HG03196 (cell line): ENCODE measurements at regions not wholly inside any gene's neighbourhood (a gene's known extent, or its start where the extent isn't known, plus 50 kb on each side); places are given as distances from the start of the nearest gene placed in this dataset.
"Not testable (repeated sequence)": the region's sequence is repeated elsewhere in the genome, so short reads cannot be mapped to it uniquely, and the experiment has no call there.

Experiments
- ATAC-seq: cut with Tn5 transposase; IDR thresholded peaks from one replicate; pipeline ENCODE4 v1.9.1; 2021; ENCODE audit not compliant: unreplicated experiment

DNA sequence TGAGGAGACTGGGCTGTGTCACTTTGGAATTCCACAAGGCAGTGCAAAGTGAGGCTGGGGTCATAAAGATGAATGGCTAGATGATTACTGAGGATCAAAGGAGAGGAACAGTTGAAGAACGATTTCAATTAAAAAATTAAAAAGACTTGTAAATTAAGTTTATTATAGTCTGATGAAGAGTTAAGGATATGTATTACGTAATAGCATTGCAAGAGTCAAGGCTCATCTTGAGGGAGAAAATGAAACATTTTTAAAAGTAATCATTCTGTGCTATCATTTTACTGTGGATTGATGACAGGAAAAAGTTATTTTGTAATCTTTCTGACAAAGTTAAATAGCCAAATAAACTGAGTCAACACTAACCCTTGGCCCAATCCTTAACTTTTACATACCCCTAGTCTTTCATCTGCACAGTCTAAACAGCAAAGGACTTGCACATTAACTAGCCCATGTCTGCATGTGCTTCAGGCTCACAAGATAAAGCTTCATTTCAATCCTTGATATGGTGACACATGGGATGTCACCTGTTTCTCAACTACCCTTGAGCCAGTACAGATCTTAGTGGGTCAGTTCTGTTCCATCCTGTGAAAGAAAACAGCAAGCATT lies 465.5 kb upstream of the CTSO start:
- no peak for ATAC-seq

DNA sequence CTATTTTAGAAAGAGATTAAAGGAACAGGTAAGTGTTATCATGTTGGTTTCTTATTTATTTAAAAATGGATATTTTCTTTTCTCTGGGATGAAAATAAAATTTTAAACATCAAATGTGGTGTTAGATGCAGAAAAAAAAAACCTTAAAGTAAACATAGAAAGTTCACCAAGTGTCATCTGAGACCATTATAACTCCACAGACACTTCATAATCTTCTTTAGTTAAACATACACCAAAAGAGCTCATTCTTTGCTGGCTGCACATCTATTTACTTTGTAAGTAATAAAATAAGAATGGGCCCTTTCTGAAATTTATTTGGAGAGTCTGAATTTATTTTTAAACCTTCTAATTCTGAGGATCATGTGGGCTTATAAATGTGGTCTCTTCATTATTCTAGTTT lies 460.7 kb upstream of the CTSO start:
- no peak for ATAC-seq

DNA sequence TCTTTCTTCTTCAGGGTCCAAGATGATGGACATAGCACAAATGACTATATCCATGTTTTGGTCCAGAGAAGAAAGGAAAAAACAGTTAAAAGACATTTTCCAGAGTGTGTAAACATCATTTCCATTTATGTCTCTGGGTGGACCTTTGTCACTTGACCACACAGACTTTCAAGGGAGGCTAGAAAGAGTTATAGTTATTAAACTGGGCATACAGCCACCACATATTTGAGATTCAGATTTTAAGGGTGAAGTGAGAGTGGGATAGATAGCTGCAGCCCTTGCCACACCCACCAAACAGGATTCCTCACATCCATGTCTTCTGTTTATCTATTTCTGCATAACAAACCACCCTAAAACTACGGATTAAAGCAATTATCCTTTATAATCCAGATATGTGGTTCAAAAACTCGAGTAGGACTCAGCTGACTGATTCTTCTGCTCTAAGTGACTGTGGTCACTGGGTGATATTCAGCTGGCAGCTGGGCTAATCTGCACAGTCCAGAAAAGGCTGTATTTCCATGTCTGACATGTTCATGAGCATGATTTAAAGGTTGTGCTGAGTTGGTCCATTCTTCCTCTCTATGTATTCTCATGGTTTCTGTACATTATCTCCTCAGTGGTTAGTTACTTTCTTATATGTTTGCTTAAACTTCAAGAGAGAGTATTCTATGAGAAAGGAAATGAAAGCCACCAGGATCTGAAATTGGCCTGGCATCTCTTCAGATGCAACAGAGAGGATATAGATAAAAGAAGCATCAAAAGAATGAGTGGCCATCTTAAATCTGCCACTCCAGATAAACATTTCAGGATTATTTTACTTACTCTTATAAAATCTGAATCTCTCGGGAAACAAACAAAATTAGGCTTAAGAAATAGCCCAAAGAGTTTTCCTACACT lies 459.8 kb upstream of the CTSO start:
- ATAC-seq = no peak

- no peak for ATAC-seq
Observed at GRCh38 chr4:156411531-156411930, 457.9 kb upstream of the CTSO start.

- ATAC-seq = no peak
Observed at GRCh38 chr4:156408749-156409148, 455.1 kb upstream of the CTSO start.

DNA sequence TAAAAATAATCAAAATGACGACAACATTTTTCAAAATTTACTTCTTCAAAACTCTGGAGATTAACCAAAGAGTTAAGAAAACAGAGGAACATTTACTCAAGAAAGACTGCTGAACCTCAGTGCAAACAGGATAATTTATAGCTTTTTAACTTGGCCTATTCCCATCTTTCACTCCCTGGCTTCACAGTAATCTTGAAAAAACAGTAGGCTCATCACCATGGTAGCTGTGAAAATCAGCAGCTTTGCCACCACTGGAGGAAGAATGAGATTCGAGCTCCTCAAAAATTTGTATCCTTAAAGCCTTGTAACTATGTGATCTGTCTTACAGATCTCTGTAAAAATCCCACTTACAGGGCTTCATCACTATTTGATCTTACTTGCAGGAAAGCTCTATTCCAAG lies 447.7 kb upstream of the CTSO start:
- no peak for ATAC-seq

DNA sequence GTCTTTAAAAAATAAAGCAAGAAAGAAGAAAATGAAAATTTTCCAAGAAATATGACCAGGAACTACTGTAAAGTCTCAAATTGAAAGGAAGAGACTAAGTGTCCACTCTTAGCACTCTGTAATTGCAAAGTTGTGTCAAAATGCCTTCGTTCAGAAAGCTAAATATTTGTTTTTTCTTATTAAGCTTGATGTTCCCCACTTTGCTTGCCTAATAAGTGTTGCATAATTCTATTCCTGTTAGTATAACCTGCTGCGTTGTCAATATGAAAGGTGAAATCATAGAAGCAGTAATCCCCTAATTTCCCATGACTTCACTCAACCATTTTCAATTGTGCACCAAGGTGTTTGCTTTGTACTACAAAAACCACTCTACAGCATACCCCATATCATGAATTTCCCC lies 442.9 kb upstream of the CTSO start:
- ATAC-seq = no peak

GRCh38 chr4:156391325-156391653 lies 437.6 kb upstream of the CTSO start:
- ATAC-seq = no peak

GRCh38 chr4:156390599-156391324 lies 437.1 kb upstream of the CTSO start:
- ATAC-seq = no peak

GRCh38 chr4:156388826-156389225 lies 435.2 kb upstream of the CTSO start:
- no peak for ATAC-seq

DNA sequence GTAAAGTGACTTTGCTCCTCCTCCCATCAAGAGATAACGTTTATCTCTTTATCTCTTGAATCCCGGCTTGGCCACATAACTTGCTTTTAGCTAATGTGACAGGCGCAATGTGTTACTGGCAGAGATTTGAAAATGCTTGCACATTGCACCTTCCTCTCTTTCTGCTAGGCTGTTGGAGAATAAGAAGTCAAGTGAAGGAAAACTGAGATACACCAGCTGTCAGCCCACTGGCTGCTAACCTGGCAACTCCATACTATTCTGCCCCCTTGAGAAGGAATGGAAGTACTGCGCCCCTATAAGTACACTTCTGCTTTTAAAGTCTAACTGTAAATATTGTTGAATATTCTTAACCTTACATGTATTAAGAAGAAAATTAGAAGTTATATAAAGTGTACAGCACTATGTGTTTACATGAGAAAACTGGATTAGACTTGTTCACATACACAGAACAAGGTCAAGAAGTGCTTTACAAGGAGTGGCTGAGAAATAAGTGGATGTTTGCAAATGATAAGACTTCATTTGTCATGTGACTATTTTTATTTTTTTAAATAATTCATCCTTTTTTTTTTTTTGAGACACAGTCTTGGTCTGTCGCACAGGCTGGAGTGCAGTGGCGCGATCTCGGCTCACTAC lies 424.5 kb upstream of the CTSO start:
- peak; percentile 65 for ATAC-seq

GRCh38 chr4:156377036-156377710 lies 423.5 kb upstream of the CTSO start:
- no peak for ATAC-seq

DNA sequence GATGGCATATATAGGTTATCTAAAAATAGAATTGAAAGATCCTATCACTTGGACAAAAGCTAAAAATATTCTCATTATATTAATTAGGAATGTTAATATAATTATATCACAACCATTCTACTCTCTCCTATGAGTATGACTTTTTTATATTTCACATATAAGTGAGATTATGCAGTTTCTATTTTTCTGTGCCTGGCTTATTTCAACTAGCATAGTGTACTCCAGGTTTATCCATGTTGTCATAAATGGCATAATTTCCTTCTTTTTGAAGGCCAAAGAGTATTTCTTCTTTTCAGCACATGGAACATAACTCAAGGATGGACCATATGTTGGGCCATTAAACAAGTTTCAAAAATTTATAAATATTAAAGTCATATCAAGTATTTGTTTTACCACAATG lies 421.2 kb upstream of the CTSO start:
- ATAC-seq = no peak

DNA sequence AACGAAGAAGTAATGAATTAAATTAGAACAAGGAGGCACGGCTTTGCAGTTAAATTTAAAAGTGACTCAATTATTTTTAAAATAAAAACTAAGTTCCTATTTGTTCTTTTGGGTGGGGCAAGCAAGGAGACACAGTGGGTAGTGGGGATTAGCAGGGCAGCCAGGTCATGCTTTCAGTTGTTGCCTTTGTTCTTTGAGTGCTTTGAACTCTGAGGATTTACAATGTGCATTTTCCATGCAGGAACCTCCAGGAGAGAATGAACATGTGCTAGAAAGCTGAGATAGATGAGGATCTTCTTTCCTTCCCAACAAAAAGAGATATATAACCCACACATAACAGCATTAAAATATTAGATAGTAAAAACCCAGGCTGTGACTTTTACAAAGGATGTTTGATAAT lies 420.4 kb upstream of the CTSO start:
- ATAC-seq = no peak

DNA sequence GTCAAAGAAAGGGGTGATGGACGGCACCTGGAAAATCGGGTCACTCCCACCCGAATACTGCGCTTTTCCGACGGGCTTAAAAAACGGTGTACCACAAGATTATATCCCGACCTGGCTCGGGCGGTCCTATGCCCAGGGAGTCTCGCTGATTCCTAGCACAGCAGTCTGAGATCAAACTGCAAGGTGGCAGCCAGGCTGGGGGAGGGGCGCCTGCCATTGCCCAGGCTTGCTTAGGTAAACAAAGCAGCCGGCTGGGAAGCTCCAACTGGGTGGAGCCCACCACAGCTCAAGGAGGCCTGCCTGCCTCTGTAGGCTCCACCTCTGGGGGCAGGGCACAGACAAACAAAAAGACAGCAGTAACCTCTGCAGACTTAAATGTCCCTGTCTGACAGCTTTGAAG lies 413.8 kb upstream of the CTSO start:
- not testable (repeated sequence) for ATAC-seq

- no peak for ATAC-seq
Observed at GRCh38 chr4:156362581-156362980, 408.9 kb upstream of the CTSO start.

- no peak for ATAC-seq
Observed at GRCh38 chr4:156347412-156348075, 393.9 kb upstream of the CTSO start.

DNA sequence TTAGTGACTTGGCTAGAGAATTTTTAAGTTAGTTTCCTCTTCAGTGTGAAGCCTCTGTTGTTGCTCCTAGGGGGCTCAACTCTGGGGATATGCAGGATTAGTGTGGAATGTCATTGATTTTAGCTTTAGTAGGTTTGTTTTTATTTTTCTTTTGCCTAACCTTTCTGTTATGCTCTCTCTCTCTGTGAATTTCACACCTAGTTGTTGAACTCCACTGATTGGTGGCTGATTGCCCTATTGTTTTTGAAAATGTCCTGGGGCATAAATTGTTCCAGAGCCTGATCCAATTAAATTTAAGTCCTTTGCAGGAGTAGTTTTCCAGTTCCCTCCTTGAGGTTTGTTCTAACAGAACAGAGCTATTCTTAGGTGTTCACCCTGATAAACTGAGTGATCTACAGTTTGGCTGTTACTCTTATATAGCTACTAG lies 393.3 kb upstream of the CTSO start:
- no peak for ATAC-seq

DNA sequence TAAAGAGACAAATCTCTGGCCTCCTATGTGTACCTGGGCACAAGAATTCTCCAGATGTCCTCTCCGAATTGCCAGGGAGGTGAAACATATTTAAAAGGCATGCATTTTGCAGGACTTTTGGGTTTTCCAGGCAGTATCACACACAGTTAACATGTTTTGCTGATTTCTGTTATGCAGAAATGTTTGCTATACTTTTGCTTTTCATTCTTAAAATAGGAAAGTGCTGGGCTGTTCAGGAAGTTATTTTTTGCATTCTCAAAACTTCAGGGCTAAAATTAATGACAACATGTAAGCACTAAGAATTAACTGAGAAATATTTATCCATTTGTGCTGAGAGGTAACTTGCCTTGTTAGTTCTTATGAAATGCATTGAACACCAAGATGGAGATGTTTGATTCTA lies 390.7 kb upstream of the CTSO start:
- no peak for ATAC-seq

- no peak for ATAC-seq
Observed at GRCh38 chr4:156336511-156336910, 382.8 kb upstream of the CTSO start.

DNA sequence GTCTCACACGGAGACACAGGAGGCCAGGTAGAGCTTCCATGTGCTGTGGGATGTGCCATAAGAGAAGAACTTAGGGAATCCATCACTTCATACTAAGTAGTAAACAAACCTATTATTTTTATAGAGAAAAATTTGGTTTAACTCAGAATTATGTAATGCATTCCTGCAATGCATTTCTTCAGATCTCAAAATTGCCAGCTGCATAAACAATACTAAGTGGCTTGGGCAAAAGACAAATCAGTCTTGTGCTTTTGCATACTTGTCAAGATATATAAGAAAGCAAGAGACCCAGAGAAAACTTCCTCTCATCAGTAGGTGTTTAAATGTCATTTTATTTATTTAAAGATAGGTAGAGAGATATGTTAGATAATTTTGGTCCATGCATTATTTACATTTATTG lies 382.1 kb upstream of the CTSO start:
- ATAC-seq = no peak
